ENCODE measurements at regions not wholly inside any gene's neighbourhood (a gene's known extent, or its start where the extent isn't known, plus 50 kb on each side); places are given as distances from the start of the nearest gene placed in this dataset.

DNA sequence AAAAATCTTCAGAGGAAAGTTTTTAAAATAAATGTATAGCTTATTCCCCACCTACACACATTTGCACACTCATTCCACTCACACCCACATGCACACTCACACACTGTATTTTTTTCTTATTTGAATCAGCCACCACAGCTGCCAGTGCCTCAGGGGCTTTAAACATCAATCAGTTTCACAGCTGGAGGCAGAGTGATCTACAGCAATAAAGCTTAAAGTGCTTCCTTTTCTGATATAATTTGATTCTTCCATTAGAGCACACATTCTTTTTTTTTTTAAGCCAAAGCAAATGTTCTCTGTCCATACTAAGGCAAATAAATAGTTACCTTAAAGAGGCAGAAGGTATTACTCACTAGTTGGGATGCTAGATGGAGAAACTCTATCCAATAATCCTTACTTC lies 498.8 kb upstream of the POU3F2 start:
- H3K4me1 ChIP-seq (ENCODE audit: insufficient read depth, insufficient read length), result no peaks in the 10 kb centered on the region
- H3K9ac ChIP-seq (ENCODE audit: insufficient read length, low read depth), result no peak overlapping the region
- no peak for DNase-seq (ENCODE audit: low read depth, low spot score)
- no peaks in the 10 kb centered on the region for H3K9me3 ChIP-seq (ENCODE audit: insufficient read depth, low read length)
- H3K36me3 ChIP-seq (ENCODE audit: insufficient read depth, insufficient read length, low read length), result no peaks in the 10 kb centered on the region
- TF ChIP-seq YY1 (IDR thresholded peaks at IDR 0.05; ENCODE audit: insufficient read depth, insufficient read length) (no peak), ZNF274 (IDR thresholded peaks at IDR 0.05; ENCODE audit: low read depth, low read length) (no peak), SUZ12 (IDR thresholded peaks at IDR 0.05; ENCODE audit: extremely low read depth, insufficient read depth, insufficient read length) (no peak)
- H3K4me3 ChIP-seq (ENCODE audit: insufficient read length, low read depth), result no peak overlapping the region
- H3K27me3 ChIP-seq (ENCODE audit: insufficient read depth, insufficient read length), result no peaks in the 10 kb centered on the region

DNA sequence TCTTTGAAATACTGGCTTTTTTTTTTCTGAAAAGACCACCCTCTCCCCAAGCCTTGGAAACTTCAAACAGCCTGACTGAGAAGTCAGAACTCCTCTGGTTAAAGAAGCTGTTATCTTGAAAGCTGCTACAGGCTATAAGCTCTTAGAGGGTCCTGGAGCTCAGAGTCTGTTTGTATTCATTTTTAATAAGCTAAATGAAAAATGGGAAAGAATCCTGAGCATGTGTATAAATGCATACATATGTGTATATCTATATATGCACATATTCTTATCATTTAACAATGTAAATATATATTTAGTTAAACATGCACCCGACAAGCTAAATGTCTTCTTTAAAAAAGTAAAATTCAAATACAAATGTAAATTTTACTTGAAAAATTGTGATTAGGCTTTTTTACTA lies 494.9 kb upstream of the POU3F2 start:
- TF ChIP-seq YY1 (IDR thresholded peaks at IDR 0.05; ENCODE audit: insufficient read depth, insufficient read length) (no peak), ZNF274 (IDR thresholded peaks at IDR 0.05; ENCODE audit: low read depth, low read length) (no peak), SUZ12 (IDR thresholded peaks at IDR 0.05; ENCODE audit: extremely low read depth, insufficient read depth, insufficient read length) (no peak)
- no peak overlapping the region for H3K9ac ChIP-seq (ENCODE audit: insufficient read length, low read depth)

DNA sequence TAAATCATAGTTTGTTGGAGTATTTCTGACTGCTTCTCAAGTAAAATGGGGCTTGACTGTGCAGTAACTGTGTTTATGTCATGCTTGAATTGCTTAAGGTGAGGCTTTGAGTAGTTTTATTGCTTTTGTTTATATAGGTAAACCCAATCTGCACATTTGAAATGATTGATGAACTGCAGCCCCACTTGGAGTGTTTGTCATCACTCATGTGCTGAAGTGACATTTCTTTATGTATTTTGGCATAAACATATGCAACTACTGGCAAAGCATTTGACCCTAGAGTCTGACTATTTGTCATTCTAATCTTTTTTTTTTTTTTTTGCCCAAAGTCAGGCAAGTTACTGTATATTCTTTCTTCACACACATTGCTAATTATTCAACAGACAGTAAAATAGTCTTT lies 491.4 kb upstream of the POU3F2 start:
- Histone ChIP-seq H3K27me3 (ENCODE audit: insufficient read depth, insufficient read length) (no peaks in the 10 kb centered on the region), H3K9me3 (ENCODE audit: insufficient read depth, low read length) (no peaks in the 10 kb centered on the region), H3K9ac (ENCODE audit: insufficient read length, low read depth) (no peak overlapping the region), H3K4me3 (ENCODE audit: insufficient read length, low read depth) (no peak overlapping the region), H3K36me3 (ENCODE audit: insufficient read depth, insufficient read length, low read length) (no peaks in the 10 kb centered on the region), H3K4me1 (ENCODE audit: insufficient read depth, insufficient read length) (no peaks in the 10 kb centered on the region)
- TF ChIP-seq YY1 (IDR thresholded peaks at IDR 0.05; ENCODE audit: insufficient read depth, insufficient read length) (no peak), ZNF274 (IDR thresholded peaks at IDR 0.05; ENCODE audit: low read depth, low read length) (no peak), SUZ12 (IDR thresholded peaks at IDR 0.05; ENCODE audit: extremely low read depth, insufficient read depth, insufficient read length) (no peak)
- no peak for DNase-seq (ENCODE audit: low read depth, low spot score)

More for the DNA sequence above, 494.9 kb upstream of the POU3F2 start:
- no peaks in the 10 kb centered on the region for H3K4me1 ChIP-seq (ENCODE audit: insufficient read depth, insufficient read length)
- H3K36me3 ChIP-seq (ENCODE audit: insufficient read depth, insufficient read length, low read length), result no peaks in the 10 kb centered on the region
- H3K9me3 ChIP-seq (ENCODE audit: insufficient read depth, low read length), result no peaks in the 10 kb centered on the region
- no peak for DNase-seq (ENCODE audit: low read depth, low spot score)
- H3K4me3 ChIP-seq (ENCODE audit: insufficient read length, low read depth), result no peak overlapping the region
- H3K27me3 ChIP-seq (ENCODE audit: insufficient read depth, insufficient read length), result no peaks in the 10 kb centered on the region

DNA sequence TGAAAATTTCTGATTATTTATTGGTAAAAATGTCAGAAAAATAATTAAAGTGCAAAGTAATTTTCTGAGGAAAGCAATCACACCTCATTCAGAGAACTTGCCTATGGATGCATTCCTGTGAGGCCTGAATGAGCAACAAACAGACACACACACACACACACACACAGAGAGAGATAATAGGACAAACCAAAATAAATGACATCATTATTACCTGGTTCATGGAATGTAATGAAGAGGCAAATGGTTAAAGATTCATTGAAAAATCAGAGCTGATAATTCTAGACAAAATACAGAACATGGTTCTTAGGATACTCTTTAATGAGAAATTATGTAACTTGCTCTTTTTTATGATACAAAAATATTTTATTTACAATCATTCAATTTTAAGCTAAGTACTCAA lies 490.6 kb upstream of the POU3F2 start:
- Histone ChIP-seq H3K27me3 (ENCODE audit: insufficient read depth, insufficient read length) (no peaks in the 10 kb centered on the region), H3K9me3 (ENCODE audit: insufficient read depth, low read length) (no peaks in the 10 kb centered on the region), H3K4me1 (ENCODE audit: insufficient read depth, insufficient read length) (no peaks in the 10 kb centered on the region), H3K36me3 (ENCODE audit: insufficient read depth, insufficient read length, low read length) (no peaks in the 10 kb centered on the region), H3K9ac (ENCODE audit: insufficient read length, low read depth) (no peak overlapping the region), H3K4me3 (ENCODE audit: insufficient read length, low read depth) (no peak overlapping the region)
- no peak for TF ChIP-seq SUZ12 (IDR thresholded peaks at IDR 0.05; ENCODE audit: extremely low read depth, insufficient read depth, insufficient read length)
- DNase-seq (ENCODE audit: low read depth, low spot score), result no peak

DNA sequence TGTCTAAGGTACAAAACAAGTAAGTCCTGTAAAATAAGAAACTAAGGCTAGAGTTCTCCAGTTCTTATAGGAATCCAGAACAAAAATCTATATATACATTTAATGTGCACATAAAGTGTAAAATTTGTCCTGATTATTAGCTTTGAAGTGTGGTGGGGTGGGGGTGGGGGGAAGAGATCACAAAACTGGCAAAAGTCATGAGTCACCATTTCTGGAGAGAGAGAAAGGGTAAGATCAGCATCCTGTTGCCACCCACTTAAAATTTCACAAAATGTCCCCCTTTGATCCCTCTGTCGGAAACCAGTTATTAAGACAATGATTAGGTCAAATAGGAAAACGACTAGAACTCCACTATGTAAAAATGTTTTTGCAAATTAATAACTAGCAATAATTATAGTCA lies 482.0 kb upstream of the POU3F2 start:
- TF ChIP-seq YY1 (IDR thresholded peaks at IDR 0.05; ENCODE audit: insufficient read depth, insufficient read length), result no peak
- TF ChIP-seq SUZ12 (IDR thresholded peaks at IDR 0.05; ENCODE audit: extremely low read depth, insufficient read depth, insufficient read length), result no peak
- TF ChIP-seq ZNF274 (IDR thresholded peaks at IDR 0.05; ENCODE audit: low read depth, low read length), result no peak
- Histone ChIP-seq H3K27me3 (ENCODE audit: insufficient read depth, insufficient read length) (no peaks in the 10 kb centered on the region), H3K4me1 (ENCODE audit: insufficient read depth, insufficient read length) (no peaks in the 10 kb centered on the region), H3K9ac (ENCODE audit: insufficient read length, low read depth) (no peak overlapping the region), H3K9me3 (ENCODE audit: insufficient read depth, low read length) (no peaks in the 10 kb centered on the region), H3K4me3 (ENCODE audit: insufficient read length, low read depth) (no peak overlapping the region), H3K36me3 (ENCODE audit: insufficient read depth, insufficient read length, low read length) (no peaks in the 10 kb centered on the region)
- DNase-seq (ENCODE audit: low read depth, low spot score), result no peak

DNA sequence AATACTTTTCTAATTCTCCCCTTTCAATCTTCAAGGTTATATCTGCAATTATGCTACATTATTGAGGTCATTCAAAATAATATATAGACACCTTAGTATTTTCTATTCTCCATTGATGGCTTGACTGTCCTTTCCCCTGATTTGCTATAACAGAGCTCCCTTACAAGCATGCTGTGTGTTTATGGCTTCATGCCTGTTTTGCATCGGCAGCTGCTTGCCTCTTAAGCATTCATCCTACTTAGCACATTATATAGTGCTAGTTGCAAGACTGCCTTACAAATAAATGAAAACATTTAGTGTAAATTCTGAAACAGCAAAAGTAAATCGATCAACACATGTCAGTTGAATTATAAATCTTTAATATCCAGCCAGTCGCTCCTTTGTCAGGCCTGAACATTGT lies 476.2 kb upstream of the POU3F2 start:
- H3K4me3 ChIP-seq (ENCODE audit: insufficient read length, low read depth), result no peak overlapping the region
- H3K27me3 ChIP-seq (ENCODE audit: insufficient read depth, insufficient read length), result no peaks in the 10 kb centered on the region
- no peaks in the 10 kb centered on the region for H3K36me3 ChIP-seq (ENCODE audit: insufficient read depth, insufficient read length, low read length)
- no peaks in the 10 kb centered on the region for H3K9me3 ChIP-seq (ENCODE audit: insufficient read depth, low read length)
- no peak for TF ChIP-seq ZNF274 (IDR thresholded peaks at IDR 0.05; ENCODE audit: low read depth, low read length)
- TF ChIP-seq YY1 (IDR thresholded peaks at IDR 0.05; ENCODE audit: insufficient read depth, insufficient read length), result no peak
- no peak for TF ChIP-seq SUZ12 (IDR thresholded peaks at IDR 0.05; ENCODE audit: extremely low read depth, insufficient read depth, insufficient read length)
- H3K4me1 ChIP-seq (ENCODE audit: insufficient read depth, insufficient read length), result no peaks in the 10 kb centered on the region
- H3K9ac ChIP-seq (ENCODE audit: insufficient read length, low read depth), result no peak overlapping the region
- no peak for DNase-seq (ENCODE audit: low read depth, low spot score)

DNA sequence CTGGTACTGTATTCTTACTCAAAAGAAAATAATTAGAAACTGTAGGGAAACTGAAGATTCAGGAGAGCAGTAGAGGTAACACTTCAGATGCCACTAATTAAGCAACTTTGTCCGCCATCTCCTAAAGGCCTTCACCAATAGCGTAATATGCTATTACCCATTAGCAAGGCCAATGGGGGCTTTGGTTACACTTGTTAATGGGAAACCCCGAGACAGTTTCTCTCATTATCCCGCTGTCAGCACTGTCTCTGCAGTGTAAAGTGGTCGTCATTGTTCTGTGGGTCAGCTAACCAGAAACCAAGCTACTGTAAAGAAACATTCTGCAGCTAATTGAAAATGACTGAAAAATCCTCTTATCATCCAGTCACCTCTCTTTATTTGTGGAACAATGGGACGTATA lies 468.0 kb upstream of the POU3F2 start:
- H3K36me3 ChIP-seq (ENCODE audit: insufficient read depth, insufficient read length, low read length), result no peaks in the 10 kb centered on the region
- H3K4me1 ChIP-seq (ENCODE audit: insufficient read depth, insufficient read length), result no peaks in the 10 kb centered on the region
- DNase-seq (ENCODE audit: low read depth, low spot score), result no peak
- TF ChIP-seq YY1 (IDR thresholded peaks at IDR 0.05; ENCODE audit: insufficient read depth, insufficient read length) (no peak), ZNF274 (IDR thresholded peaks at IDR 0.05; ENCODE audit: low read depth, low read length) (no peak), SUZ12 (IDR thresholded peaks at IDR 0.05; ENCODE audit: extremely low read depth, insufficient read depth, insufficient read length) (no peak)
- no peak overlapping the region for H3K4me3 ChIP-seq (ENCODE audit: insufficient read length, low read depth)
- no peak overlapping the region for H3K9ac ChIP-seq (ENCODE audit: insufficient read length, low read depth)
- no peaks in the 10 kb centered on the region for H3K9me3 ChIP-seq (ENCODE audit: insufficient read depth, low read length)
- no peaks in the 10 kb centered on the region for H3K27me3 ChIP-seq (ENCODE audit: insufficient read depth, insufficient read length)

DNA sequence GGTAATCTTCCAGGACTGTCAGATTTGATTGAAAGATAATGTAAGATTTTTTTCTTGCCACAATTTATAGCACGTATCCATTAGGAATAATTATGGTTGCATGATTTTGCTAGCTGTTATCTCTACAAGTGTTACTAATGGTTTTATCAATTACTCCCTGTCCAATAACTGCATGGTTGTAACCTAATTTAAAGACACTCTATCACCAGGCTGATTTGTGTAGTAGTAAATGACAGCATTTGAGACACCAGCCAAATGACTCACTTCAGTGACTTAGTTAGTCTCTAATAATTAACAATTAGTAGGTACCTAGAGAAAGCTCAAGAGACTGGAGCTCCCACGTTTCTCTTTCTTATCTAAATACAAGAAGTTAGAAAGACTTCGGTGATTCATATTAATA lies 453.8 kb upstream of the POU3F2 start:
- H3K27me3 ChIP-seq (ENCODE audit: insufficient read depth, insufficient read length), result no peaks in the 10 kb centered on the region
- no peak overlapping the region for H3K9ac ChIP-seq (ENCODE audit: insufficient read length, low read depth)
- no peak overlapping the region for H3K4me3 ChIP-seq (ENCODE audit: insufficient read length, low read depth)
- DNase-seq (ENCODE audit: low read depth, low spot score), result no peak
- H3K4me1 ChIP-seq (ENCODE audit: insufficient read depth, insufficient read length), result no peaks in the 10 kb centered on the region
- no peaks in the 10 kb centered on the region for H3K36me3 ChIP-seq (ENCODE audit: insufficient read depth, insufficient read length, low read length)
- TF ChIP-seq ZNF274 (IDR thresholded peaks at IDR 0.05; ENCODE audit: low read depth, low read length) (no peak), SUZ12 (IDR thresholded peaks at IDR 0.05; ENCODE audit: extremely low read depth, insufficient read depth, insufficient read length) (no peak), YY1 (IDR thresholded peaks at IDR 0.05; ENCODE audit: insufficient read depth, insufficient read length) (no peak)
- no peaks in the 10 kb centered on the region for H3K9me3 ChIP-seq (ENCODE audit: insufficient read depth, low read length)
